HG02981 (cell line): ENCODE measurements at regions not wholly inside any gene's neighbourhood (a gene's known extent, or its start where the extent isn't known, plus 50 kb on each side); places are given as distances from the start of the nearest gene placed in this dataset.
"Not testable (repeated sequence)": the region's sequence is repeated elsewhere in the genome, so short reads cannot be mapped to it uniquely, and the experiment has no call there.

Experiments used
- ATAC-seq: cut with Tn5 transposase; IDR thresholded peaks from one replicate; pipeline ENCODE4 v1.9.1; 2021; ENCODE audit warnings: mild to moderate bottlenecking, moderate library complexity; ENCODE audit not compliant: unreplicated experiment

DNA sequence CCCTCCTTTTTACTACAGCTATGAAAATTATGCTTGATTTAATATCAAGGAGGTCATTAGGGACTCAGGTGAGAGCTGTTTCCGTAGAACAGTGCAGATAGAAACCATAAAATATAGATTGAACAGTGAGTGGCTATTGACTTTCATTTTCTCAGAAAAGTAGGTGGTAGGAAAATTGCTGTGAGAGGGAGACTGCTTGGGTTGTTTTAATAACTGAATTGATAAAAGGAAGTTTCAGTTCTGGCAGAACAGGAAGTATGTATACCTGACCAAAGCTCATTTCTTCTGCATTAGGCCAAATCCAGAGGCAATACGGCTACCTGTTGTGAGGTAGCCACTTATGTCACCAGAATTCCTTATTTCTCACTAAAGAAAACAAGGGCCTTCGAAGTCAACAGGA lies 761.7 kb upstream of the ARRDC3 start:
- ATAC-seq, result no peak

DNA sequence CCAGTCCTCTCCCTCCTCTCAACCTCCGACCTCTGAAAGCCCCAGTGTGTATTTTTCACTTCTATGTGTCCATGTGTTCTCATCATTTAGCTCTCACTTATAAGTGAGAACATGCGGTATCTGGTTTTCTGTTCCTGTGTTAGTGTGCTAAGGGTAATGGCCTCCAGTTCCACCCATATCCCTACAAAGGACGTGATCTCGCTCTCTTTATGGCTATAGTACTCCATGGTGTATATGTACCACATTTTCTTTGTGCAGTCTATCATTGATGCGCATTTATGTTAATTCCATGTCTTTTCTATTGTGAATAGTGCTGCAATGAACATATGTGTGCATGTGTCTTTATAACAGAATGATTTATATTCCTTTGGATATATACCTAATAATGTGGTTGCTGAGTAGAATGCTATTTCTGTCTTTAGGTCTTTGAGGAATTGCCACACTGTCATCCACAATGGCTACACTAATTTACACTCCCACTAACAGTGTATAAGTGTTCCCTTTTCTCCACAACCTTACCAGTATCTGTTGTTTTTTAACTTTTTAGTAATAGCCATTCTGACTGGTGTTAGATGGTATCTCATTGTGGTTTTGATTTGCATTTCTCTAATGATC lies 749.3 kb upstream of the ARRDC3 start:
- not testable (repeated sequence) for ATAC-seq

DNA sequence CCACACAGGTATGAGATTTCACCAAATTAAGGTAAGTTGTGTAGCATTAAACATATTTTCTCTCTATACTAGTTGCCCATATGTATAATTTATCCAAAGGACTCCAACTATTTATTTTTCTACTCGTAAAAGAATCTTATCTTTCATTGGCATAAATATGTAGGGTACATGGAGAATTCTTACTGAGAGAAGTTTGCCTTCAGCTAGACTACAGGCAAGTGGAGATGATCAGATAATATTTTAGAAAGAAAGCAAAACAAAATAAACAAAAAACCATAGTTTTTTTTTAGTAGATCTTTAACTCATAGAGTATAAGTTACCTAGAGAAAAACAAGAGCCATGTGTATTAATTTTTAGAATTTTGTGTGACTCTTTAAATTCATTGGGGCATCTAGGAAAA lies 743.1 kb upstream of the ARRDC3 start:
- ATAC-seq, result no peak

DNA sequence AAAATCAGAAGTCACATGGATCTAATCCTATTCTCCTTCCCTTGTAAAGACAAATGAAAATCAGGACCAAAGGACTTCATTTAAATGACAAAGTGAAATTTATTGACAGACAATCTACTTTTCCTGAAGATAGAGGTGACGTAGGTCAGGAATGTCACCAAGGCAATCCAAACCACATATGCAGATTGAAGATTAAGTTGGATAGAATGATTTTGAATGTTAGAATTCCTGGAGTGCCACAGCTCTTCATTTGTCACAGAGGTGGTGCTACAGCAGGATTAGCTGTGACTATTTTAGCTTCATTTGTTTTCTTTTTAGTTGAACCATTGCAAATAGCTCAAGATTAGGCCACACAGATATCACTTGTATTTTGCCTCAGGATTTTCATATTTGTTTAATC lies 736.0 kb upstream of the ARRDC3 start:
- no peak for ATAC-seq

DNA sequence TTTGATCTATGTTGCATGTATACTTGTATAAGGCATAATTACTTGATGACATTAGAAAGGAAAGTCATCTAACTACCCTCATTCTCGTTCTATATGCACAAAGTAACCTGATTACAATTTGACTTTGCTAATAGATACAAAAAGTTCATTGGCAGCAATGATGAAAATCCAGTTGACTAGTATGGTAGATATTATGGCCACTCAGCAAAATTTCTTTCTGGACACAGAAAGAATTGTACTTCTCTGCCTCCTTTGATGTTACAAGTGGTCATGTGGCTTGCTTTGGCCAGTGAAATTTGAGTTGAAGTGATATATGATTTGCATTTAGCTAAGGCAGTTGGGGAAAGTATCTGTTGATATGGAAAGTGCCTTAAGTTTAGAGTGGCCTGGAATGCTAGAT lies 723.7 kb upstream of the ARRDC3 start:
- no peak for ATAC-seq

DNA sequence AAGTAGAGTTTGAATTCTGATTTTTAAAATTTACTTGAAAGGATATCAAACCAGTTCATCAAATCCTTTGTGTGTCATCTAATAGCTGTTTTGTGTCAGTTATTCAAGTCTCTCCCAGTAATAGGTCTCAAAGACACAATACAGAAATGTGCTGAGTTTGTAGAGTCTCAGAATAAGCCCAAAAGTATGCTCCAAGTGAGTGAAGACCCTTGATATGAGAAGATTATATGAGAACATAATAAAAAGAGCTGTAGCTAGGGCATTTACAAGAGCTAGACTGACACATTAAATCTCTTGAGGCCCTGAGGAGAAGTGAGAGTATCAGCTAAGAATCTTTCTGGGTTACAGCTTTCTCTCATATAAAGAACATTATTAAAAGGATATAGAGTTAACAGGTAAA lies 721.0 kb upstream of the ARRDC3 start:
- no peak for ATAC-seq

DNA sequence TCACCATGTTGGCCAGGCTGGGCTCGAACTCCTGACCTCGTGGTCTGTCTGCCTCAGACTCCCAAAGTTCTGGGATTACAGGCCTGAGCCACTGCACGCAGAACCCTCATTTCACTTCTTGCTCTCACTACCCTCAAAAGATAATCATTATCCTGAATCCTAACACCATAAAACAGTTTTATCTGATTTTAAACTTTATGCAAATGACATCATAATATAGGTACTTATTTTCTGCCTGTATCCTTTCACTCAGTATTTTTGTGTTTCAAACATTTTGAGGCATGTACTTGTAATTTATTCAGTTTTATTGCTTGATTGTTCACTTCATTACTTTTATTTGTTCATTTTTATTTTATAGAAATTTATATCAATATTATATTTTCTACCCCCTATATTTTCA lies 719.2 kb upstream of the ARRDC3 start:
- ATAC-seq, result no peak

DNA sequence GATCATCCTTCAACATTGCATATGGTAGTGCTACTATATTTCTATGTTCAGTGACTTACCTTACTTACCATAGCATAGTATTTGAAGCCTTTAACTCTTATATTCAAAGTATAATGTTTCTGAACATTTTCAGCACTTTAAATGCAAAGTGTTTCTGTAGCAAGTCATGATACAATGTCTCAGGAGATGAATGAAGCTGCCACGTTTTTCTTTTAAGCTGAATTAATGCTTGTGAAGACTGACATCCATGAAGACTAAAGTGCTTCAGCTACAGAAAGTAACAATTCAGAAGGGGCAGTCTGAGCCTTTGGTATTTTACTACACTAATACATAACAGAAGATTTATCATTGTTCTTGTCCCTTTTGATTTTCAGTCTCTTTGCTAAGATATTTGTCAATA lies 709.1 kb upstream of the ARRDC3 start:
- ATAC-seq, result no peak

DNA sequence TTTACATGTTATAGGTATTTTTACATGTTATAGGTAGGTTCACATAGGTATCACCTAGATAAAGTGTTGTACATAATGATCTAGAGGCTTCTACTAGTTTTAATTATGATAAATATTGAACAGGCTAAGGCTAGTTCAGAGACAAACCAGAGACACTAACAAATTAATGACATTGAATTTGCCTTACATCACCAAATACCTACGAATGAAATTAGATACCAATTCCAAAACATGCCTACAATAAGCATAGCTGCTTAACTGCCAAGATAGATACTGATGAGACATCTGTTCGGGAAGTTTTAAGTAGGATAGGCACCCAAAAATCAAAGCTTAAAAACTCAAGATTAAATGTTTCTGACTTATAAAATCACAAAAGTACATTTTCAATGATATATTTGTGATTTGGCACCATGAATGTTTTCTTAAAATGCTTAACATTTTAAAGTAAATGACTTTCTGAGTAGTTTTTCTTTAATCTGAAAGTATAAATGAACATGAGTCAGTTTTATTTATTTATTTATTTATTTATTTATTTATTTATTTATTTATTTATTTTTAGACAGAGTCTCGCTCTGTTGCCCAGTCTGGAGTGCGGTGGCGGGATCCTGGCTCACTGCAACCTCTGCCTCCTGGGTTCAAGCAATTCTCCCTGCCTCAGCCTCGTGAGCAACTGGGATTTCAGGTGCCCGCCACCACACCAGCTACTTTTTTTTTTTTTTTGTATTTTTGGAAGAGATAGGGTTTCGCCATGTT lies 703.1 kb upstream of the ARRDC3 start:
- no peak for ATAC-seq

DNA sequence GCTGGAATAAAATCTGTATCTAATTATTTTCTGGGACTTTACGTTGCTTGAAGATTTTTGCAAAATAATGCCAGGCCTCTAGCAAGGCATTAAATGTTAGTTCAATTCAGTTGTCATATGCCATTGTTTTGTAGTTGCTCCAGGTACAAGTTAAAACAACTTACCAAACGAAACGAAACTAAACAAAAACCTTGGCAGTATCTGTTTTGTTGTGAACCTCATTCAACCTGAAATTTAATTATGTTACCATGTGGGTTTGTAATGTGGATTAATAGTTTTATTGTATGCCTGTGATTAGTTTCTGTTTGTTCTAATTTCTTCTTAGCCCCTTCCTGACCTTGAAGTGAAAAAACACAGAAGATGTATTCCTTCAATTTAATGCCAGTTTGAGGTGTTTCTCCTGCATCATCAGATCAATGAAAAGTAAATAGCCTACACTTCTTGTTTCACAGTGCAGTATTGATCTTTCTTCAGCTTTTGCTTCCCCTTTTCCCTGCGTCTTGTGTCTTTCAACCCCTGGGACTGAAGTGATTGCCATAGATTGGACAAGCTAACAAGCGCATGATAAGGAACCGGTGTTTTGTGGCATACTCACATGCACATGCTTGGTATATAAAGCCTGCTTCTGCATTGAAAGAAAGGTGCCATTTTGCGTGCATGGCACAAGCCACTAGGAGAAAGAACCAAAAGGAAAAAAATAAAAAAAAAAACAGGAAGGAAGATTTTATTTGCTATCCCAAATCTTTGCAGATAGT lies 699.0 kb upstream of the ARRDC3 start:
- ATAC-seq, result no peak

DNA sequence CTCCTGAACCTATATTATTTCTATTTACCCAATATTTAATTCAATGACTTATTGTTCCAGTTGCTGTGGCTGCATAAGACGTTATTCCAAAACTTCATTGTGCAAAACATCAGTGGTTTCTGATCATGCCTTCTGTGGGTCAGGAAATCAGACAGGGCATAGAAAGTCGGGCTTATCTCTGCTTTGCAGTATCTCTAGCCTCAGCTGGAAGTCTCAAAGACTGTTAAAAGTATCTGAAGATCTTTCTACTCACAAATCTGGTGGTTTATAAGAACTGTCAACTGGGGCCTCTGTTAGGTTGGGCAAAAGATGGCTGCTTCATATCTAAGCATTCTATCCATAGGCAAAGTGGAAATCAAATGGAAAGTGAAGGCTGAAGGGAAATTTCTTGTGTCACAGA lies 687.7 kb upstream of the ARRDC3 start:
- ATAC-seq, result no peak

DNA sequence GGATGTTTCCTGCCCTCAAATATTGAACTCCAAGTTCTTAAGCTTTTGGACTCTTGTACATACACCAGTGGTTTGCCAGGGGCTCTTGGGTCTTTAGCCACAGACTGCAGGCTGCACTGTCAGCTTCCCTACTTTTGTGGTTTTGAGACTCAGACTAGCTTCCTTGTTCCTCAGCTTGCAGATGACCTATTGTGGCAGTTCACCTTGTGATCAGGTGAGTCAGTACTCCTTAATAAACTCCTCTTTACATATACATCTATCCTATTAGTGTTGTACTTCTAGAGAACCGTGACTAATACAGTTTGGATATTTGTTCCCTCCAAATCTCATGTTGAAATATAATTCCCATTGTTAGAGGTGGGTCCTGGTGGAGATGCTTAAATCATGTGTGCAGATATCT lies 681.9 kb upstream of the ARRDC3 start:
- ATAC-seq, result no peak

DNA sequence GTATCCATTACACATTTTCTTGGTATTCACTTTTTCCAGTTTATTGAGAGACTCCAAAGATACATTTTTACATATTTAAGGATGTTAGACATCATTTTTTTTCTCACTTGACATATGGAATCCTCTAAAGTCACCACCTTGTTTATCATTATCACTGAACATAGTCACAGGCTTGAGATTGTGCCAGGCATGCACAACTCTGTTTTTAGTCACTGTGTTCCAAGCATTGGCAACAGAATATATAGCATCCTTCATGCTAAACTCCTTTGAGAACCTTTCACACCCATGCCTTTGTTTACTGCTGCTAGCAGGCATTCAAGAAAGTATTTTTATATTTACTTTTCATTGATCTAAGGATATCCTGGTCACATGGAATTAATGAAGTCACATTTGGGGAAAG lies 668.6 kb upstream of the ARRDC3 start:
- no peak for ATAC-seq

DNA sequence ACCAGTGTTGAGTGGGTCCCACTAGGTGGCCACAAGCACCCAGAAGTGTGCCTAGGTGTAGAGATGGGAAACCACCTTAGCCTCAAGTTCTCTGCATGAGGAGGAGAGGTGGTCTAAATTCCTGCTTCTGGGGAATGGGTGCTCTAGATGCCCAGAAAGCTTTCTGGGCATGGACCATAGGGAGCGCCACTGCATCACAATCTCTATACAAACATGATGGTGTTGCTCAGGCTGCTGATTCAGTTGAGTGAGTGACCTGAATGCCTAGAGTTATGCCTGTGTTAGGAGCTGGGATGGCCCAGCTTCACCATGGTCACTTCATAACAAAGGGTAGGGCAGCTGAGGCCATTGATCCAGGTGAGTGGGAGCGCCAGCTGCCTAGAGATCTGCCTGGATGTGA lies 667.9 kb upstream of the ARRDC3 start:
- no peak for ATAC-seq

DNA sequence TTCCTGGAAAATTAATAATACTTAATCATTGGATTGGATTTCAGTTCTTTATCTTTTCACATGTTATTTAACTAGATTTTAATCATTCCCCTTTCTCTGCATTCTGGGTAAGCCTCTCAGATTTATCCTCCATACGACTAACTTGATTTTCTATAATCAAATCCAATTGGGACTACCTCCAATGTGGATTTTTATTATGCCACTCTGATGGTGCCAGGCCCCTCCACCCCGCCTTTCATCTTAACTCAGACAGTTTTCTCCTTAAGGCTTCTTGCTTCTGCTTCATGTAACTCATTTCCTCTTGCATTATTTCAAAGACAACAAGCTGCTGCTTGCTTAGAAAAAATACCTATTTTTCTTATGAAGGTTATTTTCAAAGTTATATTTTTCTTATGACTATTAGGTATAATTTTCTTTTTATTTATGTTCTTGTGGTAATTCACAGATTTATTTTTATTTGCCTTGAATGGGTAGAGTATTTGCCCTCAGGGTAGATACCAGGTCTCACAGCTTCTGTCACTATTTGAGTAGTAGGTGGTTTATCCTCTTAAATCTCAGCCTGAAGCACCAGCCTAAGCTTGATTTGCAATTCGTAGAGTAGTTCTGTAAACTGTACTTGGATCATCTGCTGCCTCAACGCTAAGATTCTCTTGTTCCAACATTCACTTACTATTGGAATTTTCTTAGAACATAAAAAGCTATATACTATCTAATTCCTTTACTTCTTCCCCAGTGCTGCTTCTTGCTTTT lies 659.0 kb upstream of the ARRDC3 start:
- no peak for ATAC-seq

DNA sequence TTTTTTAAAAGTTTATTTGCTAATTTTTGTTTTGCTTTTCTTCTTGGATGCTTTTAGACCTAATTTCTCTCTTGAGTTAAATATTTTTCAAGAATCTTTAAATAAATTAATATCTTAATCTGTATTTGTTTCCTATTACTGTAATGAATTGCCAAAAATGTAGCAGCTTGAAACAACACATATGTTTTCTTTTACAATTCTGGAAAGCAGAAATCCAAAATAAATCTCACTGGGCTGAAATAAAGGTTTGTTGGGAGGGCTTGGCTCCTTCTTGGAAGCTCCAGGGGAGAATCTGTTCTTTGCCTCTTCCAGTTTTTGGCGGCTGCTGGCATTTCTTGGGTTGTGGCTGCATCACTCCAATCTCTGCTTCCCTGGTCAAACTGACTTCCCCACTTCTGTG lies 658.1 kb upstream of the ARRDC3 start:
- ATAC-seq, result no peak

DNA sequence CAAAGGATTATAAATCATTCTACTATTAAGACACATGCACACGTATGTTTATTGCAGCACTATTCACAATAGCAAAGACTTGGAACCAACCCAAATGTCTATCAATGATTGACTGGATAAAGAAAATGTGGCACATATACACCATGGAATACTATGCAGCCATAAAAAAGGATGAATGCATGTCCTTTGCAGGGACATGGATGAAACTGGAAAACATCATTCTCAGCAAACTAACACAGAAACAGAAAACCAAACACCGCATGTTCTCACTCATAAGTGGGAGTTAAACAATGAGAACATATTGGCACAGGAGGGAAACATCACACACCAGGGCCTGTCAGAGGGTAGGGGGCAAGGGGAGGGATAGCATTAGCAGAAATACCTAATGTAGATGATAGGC lies 646.7 kb upstream of the ARRDC3 start:
- not testable (repeated sequence) for ATAC-seq

DNA sequence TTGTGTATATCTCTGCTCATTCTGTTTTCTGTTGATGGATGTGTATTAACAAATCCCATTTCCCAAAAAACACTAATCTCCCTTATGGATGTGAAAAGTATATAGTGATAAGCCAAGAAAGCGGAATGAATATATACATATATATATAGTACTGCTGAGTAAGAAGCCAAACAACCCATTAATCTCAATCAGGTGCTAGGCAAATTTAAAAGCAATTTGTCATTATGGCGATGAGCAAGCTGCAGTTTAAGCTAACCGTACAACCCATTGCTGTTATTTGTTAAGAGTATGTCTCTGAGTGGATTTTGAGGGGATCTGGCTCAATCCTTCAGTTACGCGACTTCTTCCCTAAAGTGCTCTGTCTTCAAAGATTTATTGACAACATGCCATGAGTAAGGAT lies 640.4 kb upstream of the ARRDC3 start:
- no peak for ATAC-seq

DNA sequence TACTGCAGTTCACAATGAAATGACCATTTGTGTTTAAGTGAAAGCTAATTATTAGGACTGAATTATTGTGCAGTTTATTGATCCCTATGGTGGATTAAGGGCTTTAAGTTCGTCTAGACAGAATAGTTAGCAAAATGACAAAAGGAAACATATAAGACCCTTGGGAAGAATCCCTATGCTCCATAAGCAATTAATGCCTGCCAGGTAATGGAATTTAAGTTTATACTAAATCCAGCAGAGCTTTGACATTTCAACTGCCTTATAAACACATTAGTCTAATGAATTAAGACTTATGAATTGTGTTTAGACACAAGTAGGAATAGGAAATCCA lies 640.0 kb upstream of the ARRDC3 start:
- ATAC-seq, result no peak

DNA sequence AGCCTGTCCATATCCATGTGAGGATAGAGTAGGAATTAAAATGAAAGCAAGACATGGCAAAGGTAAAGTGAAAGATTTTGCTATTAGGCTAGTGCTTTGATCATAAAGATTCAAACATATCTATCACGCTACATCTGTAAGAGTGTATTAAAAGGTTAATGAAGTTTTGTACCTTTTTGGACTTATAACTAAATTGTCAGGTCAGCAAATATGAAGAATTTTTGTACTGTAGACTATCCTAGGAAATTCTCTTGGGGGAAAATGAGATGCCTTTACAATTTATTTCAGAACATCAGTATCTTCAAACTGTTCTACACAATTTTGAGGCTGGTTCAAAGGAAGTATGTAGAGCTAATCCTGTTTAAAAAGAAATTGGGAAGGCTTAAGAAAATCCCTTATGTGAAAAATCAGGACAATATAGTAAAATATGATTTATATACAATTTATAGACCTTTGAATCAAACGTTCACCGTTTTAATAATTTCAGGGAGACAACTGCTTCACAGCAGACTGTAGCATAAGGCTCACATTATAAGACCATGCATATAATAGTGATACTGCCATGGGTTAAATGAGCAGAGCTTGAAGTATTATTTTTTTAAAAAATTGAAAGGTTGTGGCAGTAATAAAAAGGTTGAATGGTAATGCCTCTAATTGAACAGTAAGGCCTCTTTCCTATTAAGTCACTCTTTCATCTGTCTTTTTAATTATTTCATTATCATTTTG lies 639.5 kb upstream of the ARRDC3 start:
- ATAC-seq, result no peak

DNA sequence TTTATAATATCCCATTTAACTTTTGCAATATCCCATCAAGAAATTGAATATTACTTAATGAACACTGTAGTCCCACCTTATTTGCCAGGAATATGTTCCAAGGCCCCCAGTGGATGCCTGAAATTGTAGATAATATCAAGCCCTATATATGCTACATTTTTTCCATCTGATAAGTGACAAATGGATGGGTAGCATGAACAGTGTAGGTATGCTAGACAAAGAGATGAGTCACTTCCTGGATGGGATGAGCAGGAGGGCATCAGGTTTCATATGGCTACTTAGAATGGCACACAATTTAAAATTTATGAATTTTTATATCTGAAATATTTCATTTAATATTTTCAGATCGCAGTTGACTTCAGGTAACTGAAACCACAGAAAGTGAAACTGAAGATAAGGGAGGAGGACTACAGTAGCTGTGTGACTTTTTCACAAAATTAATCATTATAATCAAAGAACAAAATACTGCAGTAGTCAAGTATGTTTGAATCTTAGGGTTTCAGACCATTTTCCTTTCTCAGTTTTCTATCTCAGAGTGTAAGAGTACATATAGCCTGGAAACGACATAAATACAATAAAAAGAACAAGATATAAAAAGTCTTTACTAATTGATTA lies 636.4 kb upstream of the ARRDC3 start:
- no peak for ATAC-seq
